IMR-90 (cell line): ENCODE measurements at regions not wholly inside any gene's neighbourhood (a gene's known extent, or its start where the extent isn't known, plus 50 kb on each side); places are given as distances from the start of the nearest gene placed in this dataset.

Experiments used
- ATAC-seq: fragments of 200-7000 bp; cut with Tn5 transposase; 2 replicates; pipeline ENCODE4 v1.9.1; 2020; ENCODE audit warnings: low read depth, mild to moderate bottlenecking, moderate library complexity
- BruUV-seq: library from RNA; stranded (reverse); fragments of 400-500 nt; replicated peaks from 2 replicates; lab custom pipeline; 2021; lab: Mats Ljungman, UMichigan
- CTCF ChIA-PET: fragments of 300-600 bp; formaldehyde crosslinking; extraction: SDS; loops from one replicate; lab custom pipeline; 2021; ENCODE audit warnings: antibody characterized with exemption; lab: Yijun Ruan, JAX
- POLR2A ChIA-PET: fragments of 300-600 bp; sonication (Branson Sonifier 250); formaldehyde crosslinking; loops from one replicate; lab custom pipeline; 2022; ENCODE audit warnings: antibody characterized with exemption; ENCODE audit not compliant: unreplicated experiment; lab: Charles Lee
- DNase-seq: peaks from one replicate; pipeline ENCODE4 v3.0.0; 2013
- H2AFZ ChIP-seq: replicated peaks from 2 replicates; pipeline ENCODE3; 2013; ENCODE audit warnings: low read length, mild to moderate bottlenecking; ENCODE audit not compliant: poor library complexity
- H2AK5ac ChIP-seq: 2 replicates; pipeline ENCODE4 v1.6.1; 2013; ENCODE audit warnings: low read depth, low read length, inconsistent platforms
- H2AK9ac ChIP-seq: replicated peaks from 2 replicates; pipeline ENCODE3; 2013; ENCODE audit warnings: mild to moderate bottlenecking, low read depth, low read length, moderate library complexity; ENCODE audit not compliant: poor library complexity
- H2BK120ac ChIP-seq: 2 replicates; pipeline ENCODE4 v1.6.1; 2013; ENCODE audit warnings: low read depth, low read length, inconsistent platforms
- H2BK15ac ChIP-seq: 3 replicates; pipeline ENCODE4 v1.6.1; 2013; ENCODE audit warnings: low read depth, low read length, inconsistent platforms
- H2BK20ac ChIP-seq: 2 replicates; pipeline ENCODE4 v1.6.1; 2013; ENCODE audit warnings: low read depth, mild to moderate bottlenecking, inconsistent platforms, low read length, moderate library complexity
- H2BK5ac ChIP-seq: 2 replicates; pipeline ENCODE4 v1.6.1; 2013; ENCODE audit warnings: mild to moderate bottlenecking, low read depth, low read length, inconsistent platforms; ENCODE audit not compliant: poor library complexity, severe bottlenecking
- H3K14ac ChIP-seq: replicated peaks from 2 replicates; pipeline ENCODE4 v1.6.1; 2013; ENCODE audit warnings: low read depth, low read length, inconsistent platforms
- H3K18ac ChIP-seq: 2 replicates; pipeline ENCODE4 v1.6.1; 2013; ENCODE audit warnings: low read depth, low read length, control low read depth
- H3K23ac ChIP-seq: 2 replicates; pipeline ENCODE4 v1.6.1; 2013; ENCODE audit warnings: low read depth, low read length, inconsistent platforms
- H3K27ac ChIP-seq: 2 replicates; pipeline ENCODE4 v1.5.1; 2013; ENCODE audit warnings: mild to moderate bottlenecking, control low read depth, low read length; ENCODE audit not compliant: insufficient read depth
- H3K27me3 ChIP-seq: 2 replicates; pipeline ENCODE4 v1.6.1; 2013; ENCODE audit warnings: low read length; ENCODE audit not compliant: control insufficient read depth, insufficient read depth
- H3K36me3 ChIP-seq: 2 replicates; pipeline ENCODE4 v1.6.1; 2013; ENCODE audit warnings: low read length, mixed read lengths; ENCODE audit not compliant: control insufficient read depth, insufficient read depth
- H3K4ac ChIP-seq: 2 replicates; pipeline ENCODE4 v1.6.1; 2013; ENCODE audit warnings: low read depth, low read length, inconsistent platforms
- H3K4me1 ChIP-seq: 2 replicates; pipeline ENCODE4 v1.6.1; 2013; ENCODE audit warnings: low read length, mixed read lengths; ENCODE audit not compliant: control insufficient read depth, insufficient read depth
- H3K4me2 ChIP-seq: 2 replicates; pipeline ENCODE4 v1.6.1; 2013; ENCODE audit warnings: low read depth, mild to moderate bottlenecking, control low read depth, low read length, moderate library complexity
- H3K4me3 ChIP-seq: 2 replicates; pipeline ENCODE4 v1.5.1; 2013; ENCODE audit warnings: low read depth, mild to moderate bottlenecking, control low read depth, low read length, moderate library complexity; ENCODE audit not compliant: insufficient read depth
- H3K56ac ChIP-seq: 2 replicates; pipeline ENCODE4 v1.6.1; 2013; ENCODE audit warnings: low read length, inconsistent platforms; ENCODE audit not compliant: insufficient read depth; ENCODE audit errors: extremely low read depth
- H3K79me1 ChIP-seq, 2 experiments: 2 replicates each; pipeline ENCODE4 v1.6.1; 2013; ENCODE audit warnings: low read length in 2 of 2, inconsistent platforms in 1 of 2, low read depth in 1 of 2
- H3K9ac ChIP-seq: 2 replicates; pipeline ENCODE4 v1.6.1; 2013; ENCODE audit warnings: low read depth, low read length, control low read depth
- H3K9me1 ChIP-seq: 2 replicates; pipeline ENCODE4 v1.6.1; 2013; ENCODE audit warnings: low read length, inconsistent platforms; ENCODE audit not compliant: insufficient read depth
- H3K9me3 ChIP-seq: 2 replicates; pipeline ENCODE4 v1.6.1; 2013; ENCODE audit warnings: low read length; ENCODE audit not compliant: control insufficient read depth, insufficient read depth
- H4K20me1 ChIP-seq: 2 replicates; pipeline ENCODE4 v1.6.1; 2013; ENCODE audit warnings: low read length, inconsistent platforms; ENCODE audit not compliant: insufficient read depth
- H4K5ac ChIP-seq: 2 replicates; pipeline ENCODE4 v1.6.1; 2013; ENCODE audit warnings: mild to moderate bottlenecking, low read depth, low read length, control low read depth
- H4K8ac ChIP-seq, 2 experiments: 2 replicates each; pipeline ENCODE4 v1.6.1; 2013; ENCODE audit warnings: low read depth in 2 of 2, low read length in 2 of 2, control low read depth in 1 of 2, inconsistent platforms in 1 of 2
- H4K91ac ChIP-seq: 2 replicates; pipeline ENCODE4 v1.6.1; 2013; ENCODE audit warnings: low read depth, low read length, inconsistent platforms; ENCODE audit not compliant: insufficient read depth
- BHLHE40 ChIP-seq: fragments of 150-350 bp; IDR thresholded peaks from 2 replicates; pipeline ENCODE4 v1.6.1; 2016; ENCODE audit warnings: mild to moderate bottlenecking, low read depth, low read length
- ELK1 ChIP-seq: fragments of 150-350 bp; IDR thresholded peaks from 2 replicates; pipeline ENCODE4 v1.6.1; 2016; ENCODE audit warnings: low read depth, mild to moderate bottlenecking, low read length, moderate library complexity, borderline replicate concordance
- MXI1 ChIP-seq: IDR thresholded peaks from 2 replicates; pipeline ENCODE4 v1.6.1; 2012; ENCODE audit warnings: low read depth, mild to moderate bottlenecking, low read length, moderate library complexity, borderline replicate concordance
- POLR2A ChIP-seq: IDR thresholded peaks from 2 replicates; pipeline ENCODE4 v1.6.1; 2012; ENCODE audit warnings: mild to moderate bottlenecking, low read depth, low read length
- RCOR1 ChIP-seq: IDR thresholded peaks from 2 replicates; pipeline ENCODE4 v1.6.1; 2012; ENCODE audit warnings: mild to moderate bottlenecking, low read length, improper control_type of control experiment; ENCODE audit not compliant: insufficient replicate concordance
- RFX5 ChIP-seq: IDR thresholded peaks from 2 replicates; pipeline ENCODE4 v1.8.0; 2012; ENCODE audit warnings: low read depth, mild to moderate bottlenecking, low read length, moderate library complexity
- SMC3 ChIP-seq: fragments of 150-350 bp; IDR thresholded peaks from 2 replicates; pipeline ENCODE4 v1.6.1; 2016; ENCODE audit warnings: low read depth, mild to moderate bottlenecking, antibody characterized with exemption, low read length, moderate library complexity
- dilution Hi-C: fragments of 300-500 bp; cut with HindIII; formaldehyde crosslinking; loops from one replicate; pipeline ENCODE4 v1.14.3; 2018; ENCODE audit warnings: low sequenced_read_pairs; ENCODE audit not compliant: unreplicated experiment
- in situ Hi-C: fragments of 300-500 bp; cut with MboI; formaldehyde crosslinking; loops from 3 replicates; pipeline ENCODE4 v1.14.3; 2019; ENCODE audit warnings: low sequenced_read_pairs, inconsistent platforms, mixed read lengths
- intact Hi-C: fragments of 100-400 bp; cut with micrococcal nuclease; formaldehyde crosslinking; loops from 2 replicates; pipeline ENCODE4 v1.10.0; 2022

GRCh38 chr1:219345953-219346352, 172.3 kb downstream of the LYPLAL1 start:
- ATAC-seq: no peak
- peaks cover 3% of the 10 kb centered on the region; the same call in 1 of the 2 replicates for H3K4me1 ChIP-seq
- H3K9ac ChIP-seq: no peak overlapping the region
- no peak overlapping the region for H3K56ac ChIP-seq
- H2BK15ac ChIP-seq: no peak overlapping the region
- H2AK5ac ChIP-seq: no peak overlapping the region
- H3K23ac ChIP-seq: no peak overlapping the region
- peaks cover 12% of the 10 kb centered on the region for H3K9me3 ChIP-seq
- no peak overlapping the region for H2BK20ac ChIP-seq
- in situ Hi-C loops (no loop called here), intact Hi-C loops (no loop called here), dilution Hi-C loops (no loop called here)
- POLR2A ChIA-PET: no interaction called here
- no peak overlapping the region for H2AK9ac ChIP-seq
- BruUV-seq: no TSS peak
- H2BK120ac ChIP-seq: no peak overlapping the region
- H4K20me1 ChIP-seq: no peaks in the 10 kb centered on the region
- TF ChIP-seq RCOR1 (no peak), ELK1 (no peak), POLR2A (no peak), RFX5 (no peak), SMC3 (no peak), BHLHE40 (no peak), MXI1 (no peak)
- no peak for DNase-seq
- H3K27ac ChIP-seq: no peak overlapping the region
- no peaks in the 10 kb centered on the region for H3K79me1 ChIP-seq
- H2BK5ac ChIP-seq: no peak overlapping the region
- no peak overlapping the region for H4K91ac ChIP-seq
- CTCF ChIA-PET: no interaction called here
- H3K36me3 ChIP-seq: no peaks in the 10 kb centered on the region
- no peak overlapping the region for H3K18ac ChIP-seq
- H4K5ac ChIP-seq: no peak overlapping the region
- H3K4ac ChIP-seq: no peak overlapping the region
- no peak overlapping the region for H3K14ac ChIP-seq
- H3K4me3 ChIP-seq: no peak overlapping the region
- no peaks in the 10 kb centered on the region for H3K9me1 ChIP-seq
- H4K8ac ChIP-seq: no peak overlapping the region
- no peaks in the 10 kb centered on the region for H3K27me3 ChIP-seq
- no peak overlapping the region for H3K4me2 ChIP-seq
- no peak overlapping the region for H2AFZ ChIP-seq
